A549 (cell line): ENCODE measurements at regions not wholly inside any gene's neighbourhood (a gene's known extent, or its start where the extent isn't known, plus 50 kb on each side); places are given as distances from the start of the nearest gene placed in this dataset.

Experiments
- CTCF ChIP-seq: fragments of >200 bp; sonication (Bioruptor Twin); formaldehyde crosslinking; IDR thresholded peaks from 3 replicates; pipeline ENCODE4 v1.5.1; 2016
- EP300 ChIP-seq, 2 experiments: fragments of >200 bp; sonication (Bioruptor Twin); formaldehyde crosslinking; IDR thresholded peaks; 2 replicates in 1 of 2; 3 replicates in 1 of 2; pipeline ENCODE4 v1.6.1; 2016 to 2017
- FOSB ChIP-seq: fragments of 250-450 bp; sonication (Bioruptor Pico); IDR thresholded peaks from 2 replicates; pipeline ENCODE4 v1.5.0; 2020; ENCODE audit warnings: mild to moderate bottlenecking, moderate library complexity
- FOXS1 ChIP-seq: fragments of 250-450 bp; sonication (Bioruptor Pico); IDR thresholded peaks from 2 replicates; pipeline ENCODE4 v1.5.0; 2020; ENCODE audit warnings: mild to moderate bottlenecking, moderate library complexity
- HEYL ChIP-seq: fragments of 250-450 bp; sonication (Bioruptor Pico); IDR thresholded peaks from 2 replicates; pipeline ENCODE4 v1.8.0; 2021; ENCODE audit warnings: mild to moderate bottlenecking, moderate library complexity
- HMGXB4 ChIP-seq: fragments of 250-450 bp; sonication (Bioruptor Pico); IDR thresholded peaks from 2 replicates; pipeline ENCODE4 v1.5.0; 2021; ENCODE audit warnings: mild to moderate bottlenecking, moderate library complexity, borderline replicate concordance
- MAFK ChIP-seq: fragments of 450-650 bp; IDR thresholded peaks from 2 replicates; pipeline ENCODE4 v1.6.1; 2014; ENCODE audit not compliant: partially characterized antibody
- POLR2A ChIP-seq: IDR thresholded peaks from 2 replicates; pipeline ENCODE4 v1.6.1; 2012; ENCODE audit warnings: mild to moderate bottlenecking, low read length
- RAD21 ChIP-seq, 2 experiments: fragments of >200 bp in 1 of 2; sonication (Bioruptor Twin) in 1 of 2; formaldehyde crosslinking in 1 of 2; IDR thresholded peaks in 1 of 2; conservative IDR thresholded peaks in 1 of 2; 2 replicates in 1 of 2; 3 replicates in 1 of 2; pipeline ENCODE4 v1.6.1; 2012 to 2018; ENCODE audit warnings: inconsistent platforms in 1 of 2
- RFX5 ChIP-seq: fragments of 450-650 bp; IDR thresholded peaks from 2 replicates; pipeline ENCODE4 v1.7.1; 2014; ENCODE audit warnings: antibody characterized with exemption, mild to moderate bottlenecking, moderate library complexity
- ZNF302 ChIP-seq: fragments of 250-450 bp; sonication (Bioruptor Pico); IDR thresholded peaks from 2 replicates; pipeline ENCODE4 v1.9.0; 2021; ENCODE audit warnings: inconsistent platforms, mild to moderate bottlenecking, moderate library complexity
- TF ChIP-seq, protein P1 (sequence below): fragments of 450-650 bp; IDR thresholded peaks from 2 replicates; pipeline ENCODE4 v1.6.1; 2014; ENCODE audit warnings: antibody characterized with exemption

GRCh38 chr1:208524376-208524775 is 280.2 kb upstream of the PLXNA2 start:
- TF ChIP-seq CTCF (no peak), HMGXB4 (CRISPR knock-in tag) (no peak), POLR2A (no peak), FOXS1 (no peak), RFX5 (no peak), HEYL (CRISPR knock-in tag) (no peak), EP300 (IDR thresholded peaks at IDR 0.05) (no peak), RAD21 (conservative IDR thresholded peaks at IDR 0.05 in 1 of 2, IDR thresholded peaks at IDR 0.05 in 1 of 2) (no peak), MAFK (no peak), ZNF302 (CRISPR knock-in tag) (no peak), FOSB (CRISPR knock-in tag) (no peak)
- TF ChIP-seq, protein P1, sequence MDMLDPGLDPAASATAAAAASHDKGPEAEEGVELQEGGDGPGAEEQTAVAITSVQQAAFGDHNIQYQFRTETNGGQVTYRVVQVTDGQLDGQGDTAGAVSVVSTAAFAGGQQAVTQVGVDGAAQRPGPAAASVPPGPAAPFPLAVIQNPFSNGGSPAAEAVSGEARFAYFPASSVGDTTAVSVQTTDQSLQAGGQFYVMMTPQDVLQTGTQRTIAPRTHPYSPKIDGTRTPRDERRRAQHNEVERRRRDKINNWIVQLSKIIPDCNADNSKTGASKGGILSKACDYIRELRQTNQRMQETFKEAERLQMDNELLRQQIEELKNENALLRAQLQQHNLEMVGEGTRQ = no peak
